Epithelial cell of proximal tubule (primary cell): ENCODE measurements at regions not wholly inside any gene's neighbourhood (a gene's known extent, or its start where the extent isn't known, plus 50 kb on each side); places are given as distances from the start of the nearest gene placed in this dataset.

ENCODE experiments used
- DNase-seq: peaks from one replicate; pipeline ENCODE4 v3.0.0-alpha.2; 2011; ENCODE audit warnings: low read depth
- H3K4me3 ChIP-seq: 2 replicates; pipeline ENCODE4 v1.5.1; 2011; ENCODE audit warnings: low read depth, mild to moderate bottlenecking, low read length
- TF ChIP-seq, protein P1 (sequence below): conservative IDR thresholded peaks from 2 replicates; pipeline ENCODE4 v1.5.1; 2012; ENCODE audit warnings: low read depth, mild to moderate bottlenecking, low read length

DNA sequence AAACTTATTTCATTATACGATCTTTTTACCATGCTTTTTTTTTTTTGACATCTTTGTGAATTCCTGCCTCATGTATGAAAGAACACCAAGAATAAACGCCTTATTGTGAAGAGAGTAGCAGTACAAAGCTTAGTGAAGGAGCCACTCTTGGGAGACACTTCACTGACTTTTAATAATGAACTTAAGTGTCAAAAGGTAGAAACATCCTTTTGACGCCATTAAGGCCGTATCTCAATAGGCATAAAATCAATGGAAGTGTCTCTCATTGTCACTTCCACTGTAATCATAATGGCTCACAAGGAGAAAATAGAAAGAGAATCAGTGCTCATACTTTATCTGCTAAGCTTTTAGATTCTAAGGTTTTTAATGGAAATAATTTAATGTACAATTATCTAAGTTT, 657.8 kb downstream of the DIPK2A start:
- H3K4me3 ChIP-seq = no peak overlapping the region
- DNase-seq = no peak
- TF ChIP-seq, protein P1, sequence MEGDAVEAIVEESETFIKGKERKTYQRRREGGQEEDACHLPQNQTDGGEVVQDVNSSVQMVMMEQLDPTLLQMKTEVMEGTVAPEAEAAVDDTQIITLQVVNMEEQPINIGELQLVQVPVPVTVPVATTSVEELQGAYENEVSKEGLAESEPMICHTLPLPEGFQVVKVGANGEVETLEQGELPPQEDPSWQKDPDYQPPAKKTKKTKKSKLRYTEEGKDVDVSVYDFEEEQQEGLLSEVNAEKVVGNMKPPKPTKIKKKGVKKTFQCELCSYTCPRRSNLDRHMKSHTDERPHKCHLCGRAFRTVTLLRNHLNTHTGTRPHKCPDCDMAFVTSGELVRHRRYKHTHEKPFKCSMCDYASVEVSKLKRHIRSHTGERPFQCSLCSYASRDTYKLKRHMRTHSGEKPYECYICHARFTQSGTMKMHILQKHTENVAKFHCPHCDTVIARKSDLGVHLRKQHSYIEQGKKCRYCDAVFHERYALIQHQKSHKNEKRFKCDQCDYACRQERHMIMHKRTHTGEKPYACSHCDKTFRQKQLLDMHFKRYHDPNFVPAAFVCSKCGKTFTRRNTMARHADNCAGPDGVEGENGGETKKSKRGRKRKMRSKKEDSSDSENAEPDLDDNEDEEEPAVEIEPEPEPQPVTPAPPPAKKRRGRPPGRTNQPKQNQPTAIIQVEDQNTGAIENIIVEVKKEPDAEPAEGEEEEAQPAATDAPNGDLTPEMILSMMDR = no peak

DNA sequence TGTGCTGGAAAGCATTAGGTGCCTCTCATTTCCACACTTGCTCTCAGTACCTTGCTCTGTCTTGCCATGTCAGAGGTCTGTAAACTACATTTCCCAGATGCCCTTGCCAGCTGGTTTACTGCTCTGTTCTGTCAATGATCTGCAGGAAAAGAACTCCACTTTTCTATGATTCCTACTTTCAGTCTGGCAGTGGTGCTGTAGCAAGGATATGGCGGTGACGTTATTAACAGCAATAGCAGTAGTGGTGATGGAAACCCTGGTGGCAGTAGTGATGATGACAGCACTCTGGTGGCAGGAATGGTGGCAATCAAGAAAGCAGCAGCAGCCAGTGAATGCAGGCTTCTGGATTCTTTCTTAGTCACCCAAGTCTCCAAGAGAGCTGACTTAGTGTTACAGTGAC, 665.2 kb downstream of the DIPK2A start:
- no peak overlapping the region for H3K4me3 ChIP-seq
- DNase-seq = no peak
- TF ChIP-seq, protein P1 = peak; percentile 10

DNA sequence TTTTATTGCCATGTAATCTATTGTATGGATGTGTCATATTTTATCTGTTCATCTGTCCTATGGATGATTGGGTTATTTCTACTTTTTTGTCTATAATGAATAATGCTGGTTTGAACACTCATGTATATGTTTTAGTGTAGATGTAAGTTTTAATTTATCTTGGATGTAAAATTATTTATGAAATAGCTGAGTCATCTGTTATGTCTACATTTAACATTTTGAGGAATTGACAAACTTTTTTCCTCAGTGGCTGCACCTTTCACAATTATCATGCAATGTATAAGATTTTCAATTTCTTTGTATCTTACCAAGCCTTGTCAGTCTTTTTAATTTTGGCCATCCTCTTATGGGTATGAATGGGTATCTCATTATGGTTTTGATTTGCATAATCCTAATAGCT, 666.4 kb downstream of the DIPK2A start:
- TF ChIP-seq, protein P1 = no peak
- no peak for DNase-seq

DNA sequence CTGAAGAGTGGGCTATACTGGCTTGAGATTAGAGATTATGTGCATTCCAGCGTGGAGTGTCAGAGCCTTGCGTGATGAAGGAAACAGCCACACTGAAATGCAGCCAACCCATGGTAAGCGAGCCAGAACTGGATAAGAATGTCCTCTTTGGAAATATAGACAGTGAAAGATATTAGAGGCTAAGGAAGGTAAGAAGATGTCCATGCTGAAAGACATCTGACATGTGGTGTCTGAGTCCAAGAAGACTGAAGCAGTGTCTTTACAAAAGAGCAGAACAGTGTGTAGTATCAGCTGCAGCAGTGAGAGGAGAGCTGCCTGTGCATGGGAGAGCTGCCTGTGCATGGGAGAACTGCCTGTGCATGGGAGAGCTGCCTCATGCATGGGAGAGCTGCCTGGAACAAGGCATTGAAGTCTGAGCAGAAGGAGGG, 672.2 kb downstream of the DIPK2A start:
- TF ChIP-seq, protein P1 = no peak
- H3K4me3 ChIP-seq = no peak overlapping the region
- DNase-seq = no peak

More for the DNA sequence above, 666.4 kb downstream of the DIPK2A start:
- H3K4me3 ChIP-seq = no peak overlapping the region

DNA sequence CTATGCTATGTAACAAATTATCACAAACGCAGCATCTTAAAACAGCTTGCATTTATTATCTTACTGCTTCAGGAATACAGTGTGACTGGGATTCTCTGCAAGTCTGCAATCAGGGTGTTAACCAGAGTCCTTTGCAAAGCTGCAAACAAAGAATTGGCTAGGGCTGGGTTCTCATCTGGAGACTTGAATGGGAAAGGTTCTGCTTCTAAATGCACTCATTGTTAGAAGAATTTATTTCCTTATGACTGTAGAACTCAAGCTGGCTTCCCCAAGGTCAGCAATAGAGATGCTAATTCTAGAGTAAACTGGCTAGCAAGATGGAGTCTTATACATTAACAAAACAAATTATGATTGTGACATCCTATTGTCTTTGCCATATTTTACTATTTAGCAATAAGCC, 673.7 kb downstream of the DIPK2A start:
- no peak overlapping the region for H3K4me3 ChIP-seq
- DNase-seq = no peak
- TF ChIP-seq, protein P1 = no peak

DNA sequence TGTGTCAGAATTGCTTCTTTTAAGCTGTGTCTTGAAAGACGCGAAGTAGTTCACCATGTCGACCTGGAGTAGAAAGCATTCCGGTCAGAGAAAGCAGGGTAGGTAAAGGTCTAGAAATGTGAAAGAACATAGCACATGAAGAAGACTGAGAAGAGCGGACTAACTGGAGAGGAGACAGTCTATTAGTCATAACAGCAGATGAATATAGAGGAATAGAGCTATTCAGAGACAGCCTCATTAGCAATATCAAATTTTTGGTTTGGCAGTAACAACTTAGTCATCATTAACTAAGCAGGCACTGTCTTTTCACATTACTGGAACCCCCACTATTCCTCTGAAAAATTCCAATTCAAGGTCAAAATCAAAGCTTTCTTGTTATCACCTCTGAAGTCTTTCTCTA, 678.8 kb downstream of the DIPK2A start:
- DNase-seq = no peak
- TF ChIP-seq, protein P1 = no peak
- no peak overlapping the region for H3K4me3 ChIP-seq

DNA sequence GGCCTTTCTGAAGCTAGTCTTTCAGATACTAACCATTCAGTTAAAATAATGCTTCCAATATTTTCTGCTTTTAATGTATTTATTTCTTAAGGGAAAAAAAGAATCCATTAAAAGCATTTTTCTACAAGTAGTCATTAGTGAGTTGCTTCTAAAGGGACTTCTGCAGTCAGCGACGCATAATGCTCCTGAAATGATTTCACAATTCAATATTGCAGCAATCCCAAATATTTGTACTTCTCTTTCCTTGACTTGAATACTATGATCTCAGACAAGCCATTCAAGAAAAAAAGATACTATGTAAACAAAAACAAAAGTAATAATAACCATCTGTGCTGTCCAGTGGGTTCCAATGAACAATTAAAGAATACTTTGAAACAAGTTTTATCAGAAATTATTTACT, 681.0 kb downstream of the DIPK2A start:
- no peak for DNase-seq
- TF ChIP-seq, protein P1 = no peak
- H3K4me3 ChIP-seq = no peak overlapping the region
